OCI-LY7 (cell line): ENCODE measurements at regions not wholly inside any gene's neighbourhood (a gene's known extent, or its start where the extent isn't known, plus 50 kb on each side); places are given as distances from the start of the nearest gene placed in this dataset.

ENCODE experiments used
- CTCF ChIP-seq: fragments of 200-600 bp; sonication (generic); conservative IDR thresholded peaks from 2 replicates; pipeline ENCODE4 v1.5.1; 2014; ENCODE audit warnings: mild to moderate bottlenecking, antibody characterized with exemption, low read length, moderate library complexity, mixed read lengths
- EZH2phosphoT487 ChIP-seq: fragments of 200-600 bp; sonication (generic); IDR thresholded peaks from 2 replicates; pipeline ENCODE4 v1.6.1; 2018; ENCODE audit warnings: low read depth, borderline replicate concordance, mild to moderate bottlenecking, mixed run types, antibody characterized with exemption, low read length, moderate library complexity, mixed read lengths

GRCh38 chr10:128525936-128526335 is 399.7 kb upstream of the MKI67 start:
- no peak for TF ChIP-seq CTCF
- TF ChIP-seq EZH2phosphoT487, result no peak
